ENCODE measurements at regions not wholly inside any gene's neighbourhood (a gene's known extent, or its start where the extent isn't known, plus 50 kb on each side); places are given as distances from the start of the nearest gene placed in this dataset.

GRCh38 chr2:120683081-120683480, 52.6 kb upstream of the GLI2 start:
- peaks cover 33% of the 10 kb centered on the region for H3K27me3 ChIP-seq
- H3K27ac ChIP-seq, result no peak overlapping the region
- no peak overlapping the region for H2AFZ ChIP-seq (replicated peaks)
- TF ChIP-seq CTCF (IDR thresholded peaks at IDR 0.05) (no peak), EZH2phosphoT487 (IDR thresholded peaks at IDR 0.05) (no peak), EZH2 (IDR thresholded peaks at IDR 0.05) (no peak)
- H3K9me3 ChIP-seq (ENCODE audit: low read depth), result no peaks in the 10 kb centered on the region
- Mint-ChIP-seq H3K9me3 (no peaks in the 10 kb centered on the region), H3K27ac (no peak overlapping the region), H3K4me3 (no peak overlapping the region), H3K4me1 (no peaks in the 10 kb centered on the region), H3K36me3 (no peaks in the 10 kb centered on the region), H3K27me3 (ENCODE audit: insufficient read depth, low read depth) (peaks cover 19% of the 10 kb centered on the region)
- H3K4me2 ChIP-seq, result no peak overlapping the region
- H3K4me1 ChIP-seq, result no peaks in the 10 kb centered on the region
- H3K4me3 ChIP-seq, result no peak overlapping the region
- H3K79me2 ChIP-seq (ENCODE audit: low read depth), result no peaks in the 10 kb centered on the region
- no peak for DNase-seq (ENCODE audit: low spot score)
- no peaks in the 10 kb centered on the region for H3K36me3 ChIP-seq
- H3F3A ChIP-seq (ENCODE audit: low read depth), result peaks cover 5% of the 10 kb centered on the region
- no peaks in the 10 kb centered on the region for H4K20me1 ChIP-seq (ENCODE audit: low read depth)
- no peak overlapping the region for H3K9ac ChIP-seq

- no peak for DNase-seq (ENCODE audit: low spot score)
- Histone ChIP-seq H3K9ac (no peak overlapping the region), H3F3A (ENCODE audit: low read depth) (peaks cover 5% of the 10 kb centered on the region), H3K36me3 (no peaks in the 10 kb centered on the region), H3K9me3 (ENCODE audit: low read depth) (no peaks in the 10 kb centered on the region), H3K4me1 (no peaks in the 10 kb centered on the region), H3K4me3 (no peak overlapping the region), H3K27ac (no peak overlapping the region), H4K20me1 (ENCODE audit: low read depth) (no peaks in the 10 kb centered on the region), H3K27me3 (peaks cover 27% of the 10 kb centered on the region), H2AFZ (replicated peaks) (no peak overlapping the region), H3K4me2 (no peak overlapping the region), H3K79me2 (ENCODE audit: low read depth) (no peaks in the 10 kb centered on the region)
- H3K9me3 Mint-ChIP-seq, result no peaks in the 10 kb centered on the region
- H3K27ac Mint-ChIP-seq, result no peak overlapping the region
- no peaks in the 10 kb centered on the region for H3K4me1 Mint-ChIP-seq
- no peaks in the 10 kb centered on the region for H3K36me3 Mint-ChIP-seq
- TF ChIP-seq EZH2phosphoT487 (IDR thresholded peaks at IDR 0.05) (no peak), CTCF (IDR thresholded peaks at IDR 0.05) (no peak), EZH2 (IDR thresholded peaks at IDR 0.05) (no peak)
- peaks cover 16% of the 10 kb centered on the region for H3K27me3 Mint-ChIP-seq (ENCODE audit: insufficient read depth, low read depth)
- no peak overlapping the region for H3K4me3 Mint-ChIP-seq
Observed at GRCh38 chr2:120683701-120684100, 52.0 kb upstream of the GLI2 start.

GRCh38 chr2:120684289-120685065, 51.2 kb upstream of the GLI2 start:
- H3K27me3 Mint-ChIP-seq (ENCODE audit: insufficient read depth, low read depth), result peaks cover 14% of the 10 kb centered on the region

More at GRCh38 chr2:120684289-120685065, 51.2 kb upstream of the GLI2 start:
- H3K9me3 Mint-ChIP-seq, result no peaks in the 10 kb centered on the region
- Histone ChIP-seq H3K27ac (no peak overlapping the region), H4K20me1 (ENCODE audit: low read depth) (no peaks in the 10 kb centered on the region), H3F3A (ENCODE audit: low read depth) (peaks cover 5% of the 10 kb centered on the region), H3K9me3 (ENCODE audit: low read depth) (no peaks in the 10 kb centered on the region), H3K27me3 (peaks cover 23% of the 10 kb centered on the region), H3K4me2 (no peak overlapping the region), H3K9ac (no peak overlapping the region), H3K79me2 (ENCODE audit: low read depth) (no peaks in the 10 kb centered on the region), H2AFZ (replicated peaks) (no peak overlapping the region), H3K4me1 (no peaks in the 10 kb centered on the region), H3K36me3 (no peaks in the 10 kb centered on the region), H3K4me3 (no peak overlapping the region)
- TF ChIP-seq CTCF (IDR thresholded peaks at IDR 0.05) (no peak), EZH2phosphoT487 (IDR thresholded peaks at IDR 0.05) (no peak)
- DNase-seq (ENCODE audit: low spot score), result no peak
- H3K36me3 Mint-ChIP-seq, result no peaks in the 10 kb centered on the region
- H3K27ac Mint-ChIP-seq, result no peak overlapping the region
- H3K4me3 Mint-ChIP-seq, result no peak overlapping the region
- H3K4me1 Mint-ChIP-seq, result no peaks in the 10 kb centered on the region
